MCF 10A (cell line): ENCODE measurements at regions not wholly inside any gene's neighbourhood (a gene's known extent, or its start where the extent isn't known, plus 50 kb on each side); places are given as distances from the start of the nearest gene placed in this dataset.

Experiments
- BruUV-seq: library from RNA; stranded (reverse); fragments of 400-500 nt; replicated peaks from 2 replicates; lab custom pipeline; 2021; lab: Mats Ljungman, UMichigan
- CTCF ChIA-PET: fragments of 300-600 bp; sonication (Branson Sonifier 250); formaldehyde crosslinking; extraction: SDS; loops from one replicate; lab custom pipeline; 2021; ENCODE audit warnings: antibody characterized with exemption, inconsistent platforms; lab: Yijun Ruan, JAX
- POLR2A ChIA-PET: fragments of 300-600, 350-650 bp; sonication (Branson Sonifier 250); formaldehyde crosslinking; extraction: SDS; loops from one replicate; lab custom pipeline; 2020; ENCODE audit warnings: antibody characterized with exemption, inconsistent platforms; lab: Yijun Ruan, JAX
- DNase-seq: peaks from one replicate; pipeline ENCODE4 v3.0.0-alpha.2; 2018; ENCODE audit not compliant: unreplicated experiment
- H3K27ac Mint-ChIP-seq: one replicate; pipeline ENCODE4 v1.8.0; 2022; ENCODE audit warnings: mild to moderate bottlenecking, low read depth, mixed read lengths; ENCODE audit not compliant: unreplicated experiment
- H3K27me3 Mint-ChIP-seq: one replicate; pipeline ENCODE4 v1.8.0; 2022; ENCODE audit warnings: mixed read lengths; ENCODE audit not compliant: insufficient read depth, unreplicated experiment
- H3K36me3 Mint-ChIP-seq: one replicate; pipeline ENCODE4 v1.8.0; 2022; ENCODE audit warnings: mild to moderate bottlenecking, moderate library complexity, mixed read lengths; ENCODE audit not compliant: insufficient read depth, unreplicated experiment
- H3K4me1 Mint-ChIP-seq: one replicate; pipeline ENCODE4 v1.8.0; 2022; ENCODE audit warnings: mixed read lengths; ENCODE audit not compliant: insufficient read depth, unreplicated experiment
- H3K4me3 Mint-ChIP-seq: one replicate; pipeline ENCODE4 v1.8.0; 2022; ENCODE audit warnings: mild to moderate bottlenecking, moderate library complexity, mixed read lengths; ENCODE audit not compliant: unreplicated experiment
- H3K9me3 Mint-ChIP-seq: one replicate; pipeline ENCODE4 v1.8.0; 2022; ENCODE audit warnings: mixed read lengths; ENCODE audit not compliant: unreplicated experiment
- CTCF ChIP-seq: fragments of 200-600 bp; IDR thresholded peaks from one replicate; pipeline ENCODE4 v1.8.0; 2022; ENCODE audit warnings: antibody characterized with exemption, mild to moderate bottlenecking; ENCODE audit not compliant: unreplicated experiment
- intact Hi-C: fragments of 100-400 bp; cut with micrococcal nuclease; formaldehyde crosslinking; loops from 2 replicates; pipeline ENCODE4 v1.14.1; 2022

- no peak for TF ChIP-seq CTCF
- DNase-seq: no peak
- H3K4me3 Mint-ChIP-seq: no peak overlapping the region
- ChIA-PET CTCF (interaction anchor here (1.3 kb wide), 1 partner anchor 7 kb away, joined by 3 read pairs; no protein-coding TSS in a partner anchor), POLR2A (no interaction called here)
- H3K36me3 Mint-ChIP-seq: no peaks in the 10 kb centered on the region
- H3K27me3 Mint-ChIP-seq: no peaks in the 10 kb centered on the region
- H3K9me3 Mint-ChIP-seq: no peaks in the 10 kb centered on the region
- no TSS peak for BruUV-seq
- intact Hi-C loops: no loop called here
- peaks cover 8% of the 10 kb centered on the region for H3K4me1 Mint-ChIP-seq
- H3K27ac Mint-ChIP-seq: no peak overlapping the region
These were observed 150.3 kb upstream of the ADRA1B start for GRCh38 chr5:159765760-159766517.

- ChIA-PET CTCF (interaction anchor here (0.7 kb wide), 1 partner anchor 305 kb away, joined by 3 read pairs; no protein-coding TSS in a partner anchor), POLR2A (no interaction called here)
- intact Hi-C loops: no loop called here
- Mint-ChIP-seq H3K4me1 (peaks cover 15% of the 10 kb centered on the region), H3K27me3 (no peaks in the 10 kb centered on the region), H3K9me3 (no peaks in the 10 kb centered on the region), H3K36me3 (no peaks in the 10 kb centered on the region), H3K27ac (no peak overlapping the region), H3K4me3 (no peak overlapping the region)
- no peak for TF ChIP-seq CTCF
- no peak for DNase-seq
- no TSS peak for BruUV-seq
These were observed 148.0 kb upstream of the ADRA1B start for GRCh38 chr5:159768243-159768642.

GRCh38 chr5:159772698-159773061, 143.6 kb upstream of the ADRA1B start:
- Mint-ChIP-seq H3K4me1 (peaks cover 6% of the 10 kb centered on the region), H3K36me3 (no peaks in the 10 kb centered on the region), H3K27ac (no peak overlapping the region), H3K27me3 (no peaks in the 10 kb centered on the region), H3K9me3 (no peaks in the 10 kb centered on the region), H3K4me3 (peak overlapping the region; percentile 58)
- ChIA-PET POLR2A (interaction anchor here (1.0 kb wide), 1 partner anchor 191 kb away, joined by 3 read pairs; no protein-coding TSS in a partner anchor), CTCF (interaction anchor here (0.6 to 1.0 kb wide), 2 partner anchors 7 to 9 kb away, joined by 3 read pairs; no protein-coding TSS in a partner anchor)
- no TSS peak for BruUV-seq
- DNase-seq: no peak
- intact Hi-C loops: loop anchor here (2.0 to 10.0 kb wide), 8 partner anchors 55 to 318 kb away; no protein-coding TSS in a partner anchor
- no peak for TF ChIP-seq CTCF
